ENCODE measurements at regions not wholly inside any gene's neighbourhood (a gene's known extent, or its start where the extent isn't known, plus 50 kb on each side); places are given as distances from the start of the nearest gene placed in this dataset.

DNA sequence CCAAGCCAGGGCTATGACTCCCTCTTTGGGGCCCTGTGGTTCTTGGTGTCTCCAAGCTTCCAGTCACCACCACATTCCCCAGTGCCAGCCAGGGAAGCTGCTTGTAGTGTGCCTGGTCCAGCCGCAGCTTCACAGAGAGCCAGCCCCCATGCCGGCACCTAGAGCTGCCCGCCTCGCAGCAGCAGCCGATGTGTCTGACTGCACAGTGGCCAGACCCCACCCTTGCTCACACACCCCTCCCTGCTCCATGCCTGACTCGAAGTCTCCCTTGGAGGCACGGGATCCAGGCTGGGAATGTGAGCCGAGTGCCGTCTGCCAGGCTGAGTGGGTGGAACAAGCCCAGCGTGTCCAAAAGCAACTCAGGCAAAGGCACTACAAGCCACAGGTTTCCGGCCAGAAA lies 123.3 kb upstream of the SFSWAP start:
- no peak overlapping the region for H3K4me3 Mint-ChIP-seq
- no peak for DNase-seq (ENCODE audit: low spot score in 2 of 2, unreplicated experiment in 2 of 2)
- H3K4me1 Mint-ChIP-seq, result no peaks in the 10 kb centered on the region
- no peak for TF ChIP-seq CTCF (IDR thresholded peaks at IDR 0.05; ENCODE audit: unreplicated experiment)
- no peaks in the 10 kb centered on the region for H3K36me3 Mint-ChIP-seq
- no peaks in the 10 kb centered on the region for H3K9me3 Mint-ChIP-seq
- H3K27ac Mint-ChIP-seq, result no peak overlapping the region
- H3K27me3 Mint-ChIP-seq (ENCODE audit: low read depth), result peaks cover 28% of the 10 kb centered on the region

- Mint-ChIP-seq H3K27ac (no peak overlapping the region), H3K36me3 (no peaks in the 10 kb centered on the region), H3K4me1 (no peaks in the 10 kb centered on the region), H3K9me3 (no peaks in the 10 kb centered on the region), H3K27me3 (ENCODE audit: low read depth) (peaks cover 23% of the 10 kb centered on the region), H3K4me3 (no peak overlapping the region)
- no peak for TF ChIP-seq CTCF (IDR thresholded peaks at IDR 0.05; ENCODE audit: unreplicated experiment)
- DNase-seq (ENCODE audit: low spot score in 2 of 2, unreplicated experiment in 2 of 2), result no peak
These were observed 121.5 kb upstream of the SFSWAP start for GRCh38 chr12:131589221-131589897.

GRCh38 chr12:131589966-131590365 lies 120.9 kb upstream of the SFSWAP start:
- no peak overlapping the region for H3K4me3 Mint-ChIP-seq
- no peak for DNase-seq (ENCODE audit: low spot score in 2 of 2, unreplicated experiment in 2 of 2)
- no peak for TF ChIP-seq CTCF (IDR thresholded peaks at IDR 0.05; ENCODE audit: unreplicated experiment)
- no peaks in the 10 kb centered on the region for H3K4me1 Mint-ChIP-seq
- no peaks in the 10 kb centered on the region for H3K9me3 Mint-ChIP-seq
- H3K27ac Mint-ChIP-seq, result no peak overlapping the region
- peaks cover 23% of the 10 kb centered on the region for H3K27me3 Mint-ChIP-seq (ENCODE audit: low read depth)
- no peaks in the 10 kb centered on the region for H3K36me3 Mint-ChIP-seq

- Mint-ChIP-seq H3K27ac (no peak overlapping the region), H3K36me3 (no peaks in the 10 kb centered on the region), H3K4me1 (no peaks in the 10 kb centered on the region), H3K27me3 (ENCODE audit: low read depth) (peaks cover 21% of the 10 kb centered on the region), H3K4me3 (no peak overlapping the region), H3K9me3 (no peaks in the 10 kb centered on the region)
- TF ChIP-seq CTCF (IDR thresholded peaks at IDR 0.05; ENCODE audit: unreplicated experiment), result no peak
- no peak for DNase-seq (ENCODE audit: low spot score in 2 of 2, unreplicated experiment in 2 of 2)
These were observed 119.8 kb upstream of the SFSWAP start for GRCh38 chr12:131591136-131591535.

DNA sequence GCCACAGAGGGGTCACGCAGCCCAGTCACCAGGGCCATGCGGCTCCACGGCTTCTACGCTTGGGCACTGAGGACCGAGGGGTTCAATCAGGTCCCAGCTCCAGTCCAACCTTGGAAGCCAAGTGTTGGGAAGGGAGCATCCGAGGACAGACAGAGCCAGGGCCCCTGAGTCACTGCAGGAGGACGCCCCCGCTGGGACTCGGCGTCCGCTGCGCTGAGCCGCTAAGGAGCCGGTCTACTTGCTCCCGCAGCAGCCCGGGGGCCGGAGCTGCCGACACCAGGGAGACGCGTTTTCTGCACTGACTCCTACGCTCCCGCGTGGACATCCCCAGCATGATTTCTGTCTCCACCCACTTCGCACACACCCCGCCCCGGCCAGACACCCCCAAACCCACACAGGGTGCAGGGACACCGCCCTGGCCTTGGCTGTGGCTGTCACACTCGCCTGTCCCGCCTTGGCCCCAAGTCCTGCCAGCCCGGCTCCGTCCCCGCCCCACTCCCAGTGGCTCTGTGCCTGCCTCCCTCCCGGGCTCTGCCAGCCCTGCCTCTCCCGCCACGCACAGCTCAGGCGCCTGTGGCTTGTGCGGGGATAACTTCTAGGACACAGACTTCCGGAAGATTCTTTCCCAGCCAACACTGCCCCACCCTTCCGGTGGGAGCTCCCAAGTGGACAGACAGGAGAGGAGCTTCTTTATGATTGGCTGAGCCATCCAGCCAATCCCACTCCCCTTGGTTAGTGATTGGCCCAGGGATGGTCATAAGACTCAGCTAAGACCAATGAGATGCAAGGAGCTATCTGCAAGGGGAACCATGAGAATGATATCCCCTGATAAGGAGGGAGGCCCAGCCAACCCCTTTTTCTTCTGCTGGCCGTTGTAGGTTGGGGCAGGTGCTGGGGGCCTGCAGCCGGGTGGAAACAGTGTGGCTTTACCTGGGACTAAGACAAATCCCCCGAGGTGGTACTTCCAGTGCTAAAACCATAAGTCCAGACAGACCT lies 118.9 kb upstream of the SFSWAP start:
- Mint-ChIP-seq H3K9me3 (no peaks in the 10 kb centered on the region), H3K27ac (no peak overlapping the region), H3K27me3 (ENCODE audit: low read depth) (peaks cover 21% of the 10 kb centered on the region), H3K36me3 (no peaks in the 10 kb centered on the region), H3K4me1 (no peaks in the 10 kb centered on the region), H3K4me3 (no peak overlapping the region)
- TF ChIP-seq CTCF (IDR thresholded peaks at IDR 0.05; ENCODE audit: unreplicated experiment), result no peak
- DNase-seq (ENCODE audit: low spot score in 2 of 2, unreplicated experiment in 2 of 2), result no peak
